K562 (cell line): ENCODE measurements at regions not wholly inside any gene's neighbourhood (a gene's known extent, or its start where the extent isn't known, plus 50 kb on each side); places are given as distances from the start of the nearest gene placed in this dataset.

Experiments used
- ATAC-seq: fragments of 200-7000 bp; cut with Tn5 transposase; 3 replicates; pipeline ENCODE4 v1.9.1; 2020; ENCODE audit warnings: moderate library complexity
- BruUV-seq: library from RNA; stranded (reverse); fragments of 400-500 nt; replicated peaks from 2 replicates; lab custom pipeline; 2021; lab: Mats Ljungman, UMichigan
- CTCF ChIA-PET: fragments of 300-600 bp; formaldehyde crosslinking; extraction: SDS; loops from one replicate; lab custom pipeline; 2021; ENCODE audit warnings: low intra/inter-chr PET ratio; lab: Yijun Ruan, JAX
- POLR2A ChIA-PET: fragments of 300-600, 350-650 bp; sonication (Branson Sonifier 250); formaldehyde crosslinking; extraction: SDS; loops from one replicate; lab custom pipeline; 2021; ENCODE audit warnings: antibody characterized with exemption, inconsistent platforms; lab: Yijun Ruan, JAX
- DNase-seq, 4 experiments: peaks; one replicate each; pipeline versions ENCODE4 v3.0.0 to v3.0.0-alpha.2; 2011 to 2018; ENCODE audit warnings: low spot score in 3 of 4, mixed read lengths in 3 of 4; ENCODE audit errors: extremely low read depth in 1 of 4
- FAIRE-seq: peaks from 2 replicates; lab custom pipeline; 2011; peaks lifted over from hg19 to GRCh38; lab: Jason Lieb, UNC
- H2AFZ ChIP-seq: 2 replicates; pipeline ENCODE4 v1.6.0; 2011; ENCODE audit warnings: low read depth, low read length, control low read depth, inconsistent platforms
- H3K27ac ChIP-seq: fragments of 200-600 bp; 3 replicates; pipeline ENCODE4 v1.8.0; 2011; ENCODE audit warnings: low read depth, mild to moderate bottlenecking, control low read depth, inconsistent platforms, low read length, moderate library complexity, mixed read lengths; ENCODE audit errors: extremely low read depth
- H3K27me3 ChIP-seq, 2 experiments: fragments of 300-600 bp in 1 of 2; 2 replicates in 1 of 2; 3 replicates in 1 of 2; pipeline versions ENCODE4 v1.6.0 to v1.8.0; 2011; ENCODE audit warnings: inconsistent platforms in 2 of 2, low read length in 2 of 2, mild to moderate bottlenecking in 1 of 2, mixed read lengths in 1 of 2, moderate library complexity in 1 of 2; ENCODE audit not compliant: control insufficient read depth in 2 of 2, insufficient read depth in 2 of 2
- H3K36me3 ChIP-seq: fragments of 300-600 bp; 3 replicates; pipeline ENCODE4 v1.8.0; 2011; ENCODE audit warnings: mild to moderate bottlenecking, low read length, inconsistent platforms; ENCODE audit not compliant: control insufficient read depth, insufficient read depth
- H3K4me1 ChIP-seq, 2 experiments: fragments of 200-600 bp in 1 of 2; replicated peaks in 1 of 2; 2 replicates in 1 of 2; 3 replicates in 1 of 2; pipeline versions ENCODE4 v1.5.1 to v1.8.0; 2011; ENCODE audit warnings: inconsistent platforms in 2 of 2, low read length in 2 of 2, mild to moderate bottlenecking in 1 of 2, mixed read lengths in 1 of 2, moderate library complexity in 1 of 2; ENCODE audit not compliant: control insufficient read depth in 2 of 2, insufficient read depth in 2 of 2
- H3K4me2 ChIP-seq: 2 replicates; pipeline ENCODE4 v1.6.1; 2011; ENCODE audit warnings: low read length, control low read depth, inconsistent platforms, mixed read lengths; ENCODE audit not compliant: insufficient read depth
- H3K4me3 ChIP-seq: fragments of 200-600 bp; sonication (generic), shearing (Covaris generic); 2 replicates; pipeline ENCODE4 v1.5.1; 2016; ENCODE audit warnings: control low read depth, inconsistent platforms
- H3K79me2 ChIP-seq: fragments of 200-600 bp; 3 replicates; pipeline ENCODE4 v1.8.0; 2011; ENCODE audit warnings: low read length, inconsistent platforms; ENCODE audit not compliant: control insufficient read depth, insufficient read depth
- H3K9ac ChIP-seq, 2 experiments: 2 replicates each; pipeline versions ENCODE4 v1.6.0 to v1.6.1; 2011; ENCODE audit warnings: low read depth in 2 of 2, low read length in 2 of 2, control low read depth in 1 of 2, inconsistent platforms in 1 of 2, mild to moderate bottlenecking in 1 of 2, mixed read lengths in 1 of 2; ENCODE audit not compliant: insufficient read depth in 1 of 2
- H3K9me1 ChIP-seq: one replicate; pipeline ENCODE4 v1.6.0; 2011; ENCODE audit warnings: inconsistent platforms, mild to moderate bottlenecking, low read length, moderate library complexity; ENCODE audit not compliant: control insufficient read depth, insufficient read depth
- H3K9me3 ChIP-seq: replicated peaks from 2 replicates; pipeline ENCODE4 v1.5.1; 2011; ENCODE audit warnings: low read depth, low read length, inconsistent platforms; ENCODE audit not compliant: control insufficient read depth, insufficient read depth
- H4K20me1 ChIP-seq: replicated peaks from 2 replicates; pipeline ENCODE4 v1.6.1; 2011; ENCODE audit warnings: low read length, inconsistent platforms, mixed read lengths; ENCODE audit not compliant: control insufficient read depth, insufficient read depth
- BCOR ChIP-seq: fragments of 450-650 bp; IDR thresholded peaks from 2 replicates; pipeline ENCODE4 v1.6.1; 2016
- HDAC6 ChIP-seq: IDR thresholded peaks from 2 replicates; pipeline ENCODE4 v1.6.1; 2012; ENCODE audit warnings: low read depth, mild to moderate bottlenecking, control low read depth, inconsistent platforms, low read length, moderate library complexity
- MCM2 ChIP-seq: fragments of 450-650 bp; IDR thresholded peaks from 2 replicates; pipeline ENCODE4 v1.6.1; 2017; ENCODE audit warnings: low read depth, mild to moderate bottlenecking
- RUNX1 ChIP-seq: sonication (generic); IDR thresholded peaks from 2 replicates; pipeline ENCODE4 v1.6.1; 2016; ENCODE audit warnings: antibody characterized with exemption, low read depth
- ZFP1 ChIP-seq: fragments of 450-650 bp; formaldehyde crosslinking; IDR thresholded peaks from 2 replicates; pipeline ENCODE4 v1.4.0; 2020; ENCODE audit warnings: mild to moderate bottlenecking, mixed read lengths
- ZNF184 ChIP-seq: sonication (generic); formaldehyde crosslinking; IDR thresholded peaks from 2 replicates; pipeline ENCODE4 v1.5.0; 2020; ENCODE audit warnings: missing genetic modification reagents
- ZNF431 ChIP-seq: sonication (generic); formaldehyde crosslinking; IDR thresholded peaks from 2 replicates; pipeline ENCODE4 v1.8.0; 2022; ENCODE audit warnings: mild to moderate bottlenecking, missing genetic modification reagents
- ZNF707 ChIP-seq: fragments of 250-450 bp; sonication (Bioruptor Pico); conservative IDR thresholded peaks from 2 replicates; pipeline ENCODE4 v1.8.0; 2022; ENCODE audit warnings: inconsistent platforms, mild to moderate bottlenecking, moderate library complexity
- WGBS: fragments of 100-300 bp; shearing (Covaris generic); methylation state at CpG from one replicate; pipeline ENCODE4 v1.1.6; 2016; ENCODE audit warnings: low coverage, mixed read lengths; ENCODE audit not compliant: insufficient coverage; ENCODE audit errors: missing lambda C conversion rate; 5-methylcytosine and 5-hydroxymethylcytosine counted together
- in situ Hi-C: fragments of 300-500 bp; cut with MboI; formaldehyde crosslinking; loops from 4 replicates; pipeline ENCODE4 v1.15.0; 2018; ENCODE audit warnings: inconsistent platforms, mixed read lengths
- intact Hi-C: fragments of 100-400 bp; cut with micrococcal nuclease; formaldehyde crosslinking; loops from 2 replicates; pipeline ENCODE4 v1.14.2; 2022
- TF ChIP-seq, protein P1 (sequence below), 2 experiments: fragments of 450-650 bp in 1 of 2; sonication (generic) in 1 of 2; formaldehyde crosslinking in 1 of 2; IDR thresholded peaks; 2 replicates each; pipeline versions ENCODE4 v1.7.1 to v1.9.0; 2016 to 2022; ENCODE audit warnings: inconsistent platforms in 1 of 2, mild to moderate bottlenecking in 1 of 2, missing genetic modification reagents in 1 of 2

DNA sequence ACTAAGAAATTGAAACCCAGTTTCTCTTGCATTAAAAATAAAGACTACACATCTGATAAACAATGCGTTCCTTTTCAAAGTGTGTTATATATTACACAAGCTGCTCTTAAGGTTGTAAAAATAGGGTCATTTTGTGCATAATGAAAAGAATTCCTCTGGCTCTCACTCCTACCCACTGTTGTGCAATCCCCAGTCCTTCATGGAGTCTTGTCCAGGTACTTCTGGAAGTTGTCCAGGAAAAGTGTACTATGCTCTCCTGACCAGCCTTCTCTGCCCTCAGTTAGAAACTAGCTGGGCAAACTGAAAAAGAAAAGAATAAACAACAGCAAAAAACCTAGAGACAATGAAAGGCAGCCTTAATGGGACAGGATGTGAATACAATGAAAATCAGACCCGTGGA, 345.5 kb upstream of the PAPPA start:
- H3K27me3 ChIP-seq = no peaks in the 10 kb centered on the region
- ChIA-PET CTCF (no interaction called here), POLR2A (no interaction called here)
- no peak for DNase-seq
- FAIRE-seq = no peak
- no peak for ATAC-seq
- H3K9me1 ChIP-seq = no peaks in the 10 kb centered on the region
- H2AFZ ChIP-seq = no peak overlapping the region
- no peaks in the 10 kb centered on the region for H3K4me1 ChIP-seq
- in situ Hi-C loops = no loop called here
- H3K36me3 ChIP-seq = no peaks in the 10 kb centered on the region
- intact Hi-C loops = no loop called here
- H3K27ac ChIP-seq = no peak overlapping the region
- TF ChIP-seq ZNF184 (CRISPR knock-in tag) (no peak), BCOR (no peak), ZFP1 (CRISPR knock-in tag) (no peak), MCM2 (no peak), HDAC6 (no peak), RUNX1 (no peak), ZNF431 (CRISPR knock-in tag) (no peak), ZNF707 (no peak)
- TF ChIP-seq, protein P1, sequence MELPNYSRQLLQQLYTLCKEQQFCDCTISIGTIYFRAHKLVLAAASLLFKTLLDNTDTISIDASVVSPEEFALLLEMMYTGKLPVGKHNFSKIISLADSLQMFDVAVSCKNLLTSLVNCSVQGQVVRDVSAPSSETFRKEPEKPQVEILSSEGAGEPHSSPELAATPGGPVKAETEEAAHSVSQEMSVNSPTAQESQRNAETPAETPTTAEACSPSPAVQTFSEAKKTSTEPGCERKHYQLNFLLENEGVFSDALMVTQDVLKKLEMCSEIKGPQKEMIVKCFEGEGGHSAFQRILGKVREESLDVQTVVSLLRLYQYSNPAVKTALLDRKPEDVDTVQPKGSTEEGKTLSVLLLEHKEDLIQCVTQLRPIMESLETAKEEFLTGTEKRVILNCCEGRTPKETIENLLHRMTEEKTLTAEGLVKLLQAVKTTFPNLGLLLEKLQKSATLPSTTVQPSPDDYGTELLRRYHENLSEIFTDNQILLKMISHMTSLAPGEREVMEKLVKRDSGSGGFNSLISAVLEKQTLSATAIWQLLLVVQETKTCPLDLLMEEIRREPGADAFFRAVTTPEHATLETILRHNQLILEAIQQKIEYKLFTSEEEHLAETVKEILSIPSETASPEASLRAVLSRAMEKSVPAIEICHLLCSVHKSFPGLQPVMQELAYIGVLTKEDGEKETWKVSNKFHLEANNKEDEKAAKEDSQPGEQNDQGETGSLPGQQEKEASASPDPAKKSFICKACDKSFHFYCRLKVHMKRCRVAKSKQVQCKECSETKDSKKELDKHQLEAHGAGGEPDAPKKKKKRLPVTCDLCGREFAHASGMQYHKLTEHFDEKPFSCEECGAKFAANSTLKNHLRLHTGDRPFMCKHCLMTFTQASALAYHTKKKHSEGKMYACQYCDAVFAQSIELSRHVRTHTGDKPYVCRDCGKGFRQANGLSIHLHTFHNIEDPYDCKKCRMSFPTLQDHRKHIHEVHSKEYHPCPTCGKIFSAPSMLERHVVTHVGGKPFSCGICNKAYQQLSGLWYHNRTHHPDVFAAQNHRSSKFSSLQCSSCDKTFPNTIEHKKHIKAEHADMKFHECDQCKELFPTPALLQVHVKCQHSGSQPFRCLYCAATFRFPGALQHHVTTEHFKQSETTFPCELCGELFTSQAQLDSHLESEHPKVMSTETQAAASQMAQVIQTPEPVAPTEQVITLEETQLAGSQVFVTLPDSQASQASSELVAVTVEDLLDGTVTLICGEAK (IDR thresholded peaks at IDR 0.05) = no peak
- TF ChIP-seq, protein P1 (CRISPR knock-in tag; IDR thresholded peaks at IDR 0.05) = no peak
- TF ChIP-seq, all 486 proteins: peak for 0
- Histone ChIP-seq H3K9ac (no peak overlapping the region), H3K4me2 (no peak overlapping the region), H4K20me1 (no peaks in the 10 kb centered on the region), H3K9me3 (no peaks in the 10 kb centered on the region), H3K79me2 (no peaks in the 10 kb centered on the region), H3K4me3 (no peak overlapping the region)
- no TSS peak for BruUV-seq
- 0% methylated on average over 2 of the region's 2 CpGs for WGBS
